HG03025 (cell line): ENCODE measurements at regions not wholly inside any gene's neighbourhood (a gene's known extent, or its start where the extent isn't known, plus 50 kb on each side); places are given as distances from the start of the nearest gene placed in this dataset.
"Not testable (repeated sequence)": the region's sequence is repeated elsewhere in the genome, so short reads cannot be mapped to it uniquely, and the experiment has no call there.

Experiments
- ATAC-seq: cut with Tn5 transposase; IDR thresholded peaks from one replicate; pipeline ENCODE4 v1.9.1; 2021; ENCODE audit warnings: mild to moderate bottlenecking, moderate library complexity; ENCODE audit not compliant: unreplicated experiment, low FRiP score

DNA sequence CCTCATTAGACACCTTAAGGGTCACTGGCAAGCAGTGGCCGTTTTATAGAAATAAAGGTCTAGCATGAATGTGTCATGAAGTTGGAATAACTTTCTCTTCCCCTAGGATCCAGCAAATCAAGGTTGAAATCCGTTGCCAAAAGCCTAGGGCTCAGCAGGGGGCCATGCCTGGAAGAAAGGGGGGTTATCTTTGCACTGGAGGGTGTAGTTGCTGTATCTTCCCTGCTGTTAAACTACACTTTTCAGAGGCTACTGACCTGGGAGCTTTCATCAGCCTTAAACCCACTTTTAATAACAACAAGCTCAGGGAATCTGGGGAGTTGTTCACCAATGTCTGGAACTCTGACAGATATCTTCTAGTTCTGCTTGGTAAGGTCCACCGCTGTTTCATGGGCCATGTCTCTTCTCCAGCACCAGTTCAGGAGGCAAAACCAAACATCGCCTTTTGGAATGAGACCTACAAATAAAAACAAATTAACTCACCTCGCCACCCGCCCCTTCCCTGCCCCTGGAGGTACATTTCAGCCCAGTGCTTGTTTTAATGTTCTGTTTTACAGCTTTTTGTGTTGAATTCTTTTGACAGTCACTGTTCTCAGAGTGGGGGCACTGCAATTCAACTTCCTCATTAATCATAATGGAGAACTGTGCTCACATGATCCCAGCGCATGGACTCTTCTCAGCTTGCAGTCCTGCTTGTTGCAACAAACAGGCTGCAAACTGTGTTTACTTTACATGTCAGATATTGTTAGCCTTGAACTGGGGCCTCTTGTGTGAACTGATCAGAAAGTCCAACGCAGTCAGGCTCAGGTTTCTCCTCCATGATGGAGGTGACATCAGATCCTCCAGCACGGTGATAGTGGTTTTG, 508.7 kb downstream of the KCNJ2 start:
- ATAC-seq = no peak

DNA sequence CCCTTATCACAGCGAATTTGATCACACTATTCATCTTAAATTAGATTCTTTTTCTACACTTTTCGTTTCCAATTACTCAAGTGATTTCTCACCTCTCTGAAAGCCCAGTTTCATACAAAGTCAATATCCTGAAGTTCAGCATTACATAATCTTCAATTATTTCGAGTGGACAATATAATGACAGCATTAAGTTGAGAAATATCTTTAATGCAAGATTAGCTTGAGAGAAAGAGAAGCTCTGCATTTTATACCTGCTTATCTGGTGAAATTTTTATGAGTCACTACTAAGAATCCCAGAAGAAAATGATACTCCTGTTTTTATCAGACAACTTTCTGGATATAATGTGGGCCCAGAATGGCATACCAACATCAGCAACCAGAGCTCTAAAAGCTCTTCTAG, 509.6 kb downstream of the KCNJ2 start:
- ATAC-seq = no peak

- ATAC-seq = no peak
These were observed 514.6 kb downstream of the KCNJ2 start for GRCh38 chr17:70683936-70684335.

GRCh38 chr17:70687421-70687820, 518.1 kb downstream of the KCNJ2 start:
- no peak for ATAC-seq

- no peak for ATAC-seq
These were observed 521.8 kb downstream of the KCNJ2 start for GRCh38 chr17:70691150-70691549.

DNA sequence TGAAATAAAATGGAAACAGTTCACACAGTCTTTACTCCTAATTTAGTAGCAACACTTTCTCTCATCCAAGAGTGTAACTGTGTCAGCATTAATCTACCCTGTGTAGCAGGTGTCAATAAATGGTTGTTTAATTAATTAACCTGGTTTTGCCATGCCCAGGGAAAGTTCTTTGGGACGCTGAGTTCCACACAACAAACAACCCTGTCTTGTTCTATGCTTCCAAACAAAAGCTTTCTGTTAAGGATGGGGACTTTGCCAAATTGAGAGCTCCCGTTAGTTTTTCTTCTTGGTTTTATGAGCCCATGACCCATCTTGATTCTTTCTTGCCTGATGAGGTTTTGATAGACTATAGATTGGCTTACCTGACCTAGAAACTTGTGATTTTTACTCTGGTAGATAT, 530.1 kb downstream of the KCNJ2 start:
- ATAC-seq = no peak

DNA sequence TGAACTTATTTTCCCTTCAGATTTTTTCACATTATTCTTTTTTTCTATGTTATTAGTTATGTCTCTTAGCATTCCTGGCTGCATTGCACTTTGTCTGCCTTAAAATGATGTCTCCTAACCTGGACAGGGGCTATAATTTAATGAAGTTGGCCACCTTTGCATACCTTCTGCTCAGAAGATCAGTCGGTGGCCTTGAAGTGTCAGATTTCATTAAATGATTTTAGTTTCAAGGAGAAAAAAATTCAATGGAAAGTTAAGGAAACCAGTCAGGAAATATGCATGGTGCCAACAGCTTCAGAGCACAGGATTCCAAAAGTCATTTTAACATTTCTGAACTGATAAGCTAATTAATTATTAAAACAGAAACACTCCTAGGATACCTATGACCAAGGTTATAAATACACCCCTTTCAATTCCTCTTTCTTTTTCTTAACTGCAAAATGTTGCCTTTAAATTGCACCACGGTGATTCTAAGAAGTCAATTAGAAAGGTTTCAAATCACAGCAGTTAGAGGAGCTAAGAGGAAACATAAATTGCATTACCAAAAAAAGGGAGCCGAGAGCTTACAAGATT, 533.4 kb downstream of the KCNJ2 start:
- no peak for ATAC-seq

GRCh38 chr17:70709596-70709995, 540.3 kb downstream of the KCNJ2 start:
- ATAC-seq = no peak

DNA sequence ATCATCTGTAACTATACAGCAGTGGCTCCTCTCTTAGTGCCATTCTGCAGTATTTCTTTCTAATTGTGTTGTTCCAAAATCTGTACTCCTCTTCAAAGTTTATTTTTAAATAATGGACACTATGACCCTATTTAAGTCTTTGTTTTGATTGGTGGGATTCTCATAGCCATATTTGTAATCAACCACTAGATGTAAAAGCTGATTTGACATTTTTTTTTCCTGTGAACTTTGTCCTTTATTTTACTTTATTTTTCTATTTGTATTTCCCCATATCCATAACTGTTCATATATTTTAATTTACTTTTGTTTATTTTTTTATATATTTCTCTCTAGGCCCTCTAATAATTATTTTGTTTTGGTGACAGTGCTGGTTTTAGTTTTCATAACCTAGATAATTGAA, 544.4 kb downstream of the KCNJ2 start:
- ATAC-seq = no peak

GRCh38 chr17:70716551-70716950, 547.2 kb downstream of the KCNJ2 start:
- no peak for ATAC-seq

- ATAC-seq = no peak
These were observed 547.7 kb downstream of the KCNJ2 start for GRCh38 chr17:70717042-70717441.

DNA sequence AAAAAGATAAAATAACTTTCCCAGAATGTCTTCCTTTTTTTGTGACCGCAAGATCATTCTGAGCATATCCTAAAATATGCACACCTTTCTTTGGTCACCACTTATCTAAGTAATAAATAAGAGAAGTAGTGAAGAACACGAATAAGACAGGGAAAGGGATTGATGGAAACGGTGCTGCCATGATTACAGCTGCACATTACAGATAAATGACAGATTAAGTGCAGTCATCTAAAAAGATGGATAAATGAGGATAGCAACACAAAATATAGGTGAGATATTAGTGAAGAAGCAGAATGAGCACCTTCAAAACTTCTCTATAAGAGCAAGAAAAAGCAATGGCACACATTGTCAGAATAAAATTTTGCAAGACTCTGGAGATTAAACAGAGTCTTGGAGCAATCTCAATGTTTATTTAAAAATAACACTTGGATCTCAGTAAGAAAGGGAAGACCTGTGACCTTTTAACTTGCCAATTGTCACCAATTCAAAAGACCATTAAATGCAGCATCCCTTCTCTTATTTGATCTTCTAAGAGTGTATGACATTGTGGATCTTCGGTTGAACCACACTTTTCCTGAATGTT, 567.1 kb downstream of the KCNJ2 start:
- no peak for ATAC-seq

GRCh38 chr17:70739065-70739464, 569.7 kb downstream of the KCNJ2 start:
- no peak for ATAC-seq

DNA sequence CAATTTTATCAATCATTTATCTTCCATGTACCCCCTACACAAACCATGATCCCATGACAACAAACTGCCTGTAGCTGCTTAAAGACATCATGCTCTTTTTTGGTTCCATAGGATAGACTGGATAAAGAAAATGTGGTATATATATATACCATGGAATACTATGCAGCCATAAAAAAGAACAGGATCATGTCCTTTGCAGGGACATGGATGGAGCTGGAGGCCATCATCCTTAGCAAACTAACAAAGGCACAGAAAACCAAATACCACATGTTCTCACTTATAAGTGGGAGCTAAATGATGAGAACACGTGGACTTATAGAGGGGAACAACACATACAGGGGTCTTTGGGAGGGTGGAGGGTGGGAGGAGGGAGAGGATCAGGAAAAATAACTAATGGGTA, 577.2 kb downstream of the KCNJ2 start:
- ATAC-seq = not testable (repeated sequence)

- ATAC-seq = no peak
These were observed 581.7 kb downstream of the KCNJ2 start for GRCh38 chr17:70750983-70751382.

GRCh38 chr17:70752461-70752860, 583.1 kb downstream of the KCNJ2 start:
- not testable (repeated sequence) for ATAC-seq

GRCh38 chr17:70752966-70753467, 583.7 kb downstream of the KCNJ2 start:
- no peak for ATAC-seq

- ATAC-seq = no peak
These were observed 593.7 kb downstream of the KCNJ2 start for GRCh38 chr17:70763018-70763417.

DNA sequence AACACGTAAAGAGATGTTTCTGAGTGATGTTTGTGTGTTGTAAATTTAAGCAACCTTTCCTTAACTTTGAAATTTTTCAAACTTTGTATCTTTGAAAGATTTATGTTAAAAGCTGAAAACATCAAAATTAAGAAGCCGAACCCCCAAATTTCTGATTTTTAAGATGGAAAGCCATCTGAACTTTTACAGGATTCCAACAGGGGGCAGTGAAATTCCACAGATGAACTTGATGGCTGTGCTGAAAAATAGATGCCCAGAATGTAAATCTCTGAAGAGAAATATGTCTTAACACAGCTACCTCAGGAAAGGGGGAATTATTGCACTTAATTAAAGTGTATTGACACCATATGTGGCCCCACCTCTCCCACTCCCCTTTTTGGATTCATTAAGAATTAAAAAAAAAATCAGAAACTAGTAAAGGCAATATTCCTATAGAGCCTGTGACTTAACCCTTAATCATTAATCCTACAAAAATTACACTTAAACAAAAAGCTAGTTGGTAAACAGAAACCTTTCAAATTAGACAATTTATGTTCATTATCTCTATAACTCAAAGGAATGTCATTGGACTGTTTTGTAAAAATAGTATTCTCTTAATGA, 597.9 kb downstream of the KCNJ2 start:
- ATAC-seq = no peak

GRCh38 chr17:70769956-70770355, 600.6 kb downstream of the KCNJ2 start:
- ATAC-seq = no peak

- ATAC-seq = no peak
These were observed 602.6 kb downstream of the KCNJ2 start for GRCh38 chr17:70771804-70772386.
